HK-2 (cell line): ENCODE measurements at regions not wholly inside any gene's neighbourhood (a gene's known extent, or its start where the extent isn't known, plus 50 kb on each side); places are given as distances from the start of the nearest gene placed in this dataset.
"Not testable (repeated sequence)": the region's sequence is repeated elsewhere in the genome, so short reads cannot be mapped to it uniquely, and the experiment has no call there.

Experiments used
- DNase-seq: peaks from one replicate; pipeline ENCODE4 v3.0.0-alpha.2; 2018; ENCODE audit not compliant: unreplicated experiment

- no peak for DNase-seq
Measured at GRCh38 chr20:8990770-8991169, 78.1 kb upstream of the PLCB4 start.

GRCh38 chr20:8994045-8994444 lies 74.8 kb upstream of the PLCB4 start:
- no peak for DNase-seq

GRCh38 chr20:8995761-8996160 lies 73.1 kb upstream of the PLCB4 start:
- DNase-seq: no peak

- no peak for DNase-seq
Measured at GRCh38 chr20:8996817-8997512, 71.9 kb upstream of the PLCB4 start.

- DNase-seq: no peak
Measured at GRCh38 chr20:8997701-8998117, 71.2 kb upstream of the PLCB4 start.

GRCh38 chr20:9011121-9011520 lies 57.8 kb upstream of the PLCB4 start:
- no peak for DNase-seq

- DNase-seq: not testable (repeated sequence)
Measured at GRCh38 chr20:9015232-9015983, 53.5 kb upstream of the PLCB4 start.

GRCh38 chr20:9015984-9016324 lies 52.9 kb upstream of the PLCB4 start:
- peak; percentile 73 for DNase-seq

- DNase-seq: no peak
Measured at GRCh38 chr20:9018346-9018745, 50.5 kb upstream of the PLCB4 start.
